Testis (tissue), 2 donors: ENCODE measurements at regions not wholly inside any gene's neighbourhood (a gene's known extent, or its start where the extent isn't known, plus 50 kb on each side); places are given as distances from the start of the nearest gene placed in this dataset.

ENCODE experiments used
- POLR2A ChIP-seq: fragments of 450-650 bp; IDR thresholded peaks from one replicate; pipeline ENCODE4 v1.6.1; 2017; ENCODE audit warnings: antibody characterized with exemption, mild to moderate bottlenecking, moderate library complexity
- TF ChIP-seq, protein P1 (sequence below), 3 experiments: fragments of 450-650 bp in 2 of 3; fragments of 200-600 bp in 1 of 3; sonication (generic) in 1 of 3; IDR thresholded peaks; one replicate each; pipeline ENCODE4 v1.5.1; 2016 to 2019; ENCODE audit warnings: antibody characterized with exemption in 3 of 3, mild to moderate bottlenecking in 2 of 3, moderate library complexity in 1 of 3

GRCh38 chr6:133779916-133780695, 108.8 kb upstream of the TCF21 start:
- no peak for TF ChIP-seq POLR2A
- TF ChIP-seq, protein P1, sequence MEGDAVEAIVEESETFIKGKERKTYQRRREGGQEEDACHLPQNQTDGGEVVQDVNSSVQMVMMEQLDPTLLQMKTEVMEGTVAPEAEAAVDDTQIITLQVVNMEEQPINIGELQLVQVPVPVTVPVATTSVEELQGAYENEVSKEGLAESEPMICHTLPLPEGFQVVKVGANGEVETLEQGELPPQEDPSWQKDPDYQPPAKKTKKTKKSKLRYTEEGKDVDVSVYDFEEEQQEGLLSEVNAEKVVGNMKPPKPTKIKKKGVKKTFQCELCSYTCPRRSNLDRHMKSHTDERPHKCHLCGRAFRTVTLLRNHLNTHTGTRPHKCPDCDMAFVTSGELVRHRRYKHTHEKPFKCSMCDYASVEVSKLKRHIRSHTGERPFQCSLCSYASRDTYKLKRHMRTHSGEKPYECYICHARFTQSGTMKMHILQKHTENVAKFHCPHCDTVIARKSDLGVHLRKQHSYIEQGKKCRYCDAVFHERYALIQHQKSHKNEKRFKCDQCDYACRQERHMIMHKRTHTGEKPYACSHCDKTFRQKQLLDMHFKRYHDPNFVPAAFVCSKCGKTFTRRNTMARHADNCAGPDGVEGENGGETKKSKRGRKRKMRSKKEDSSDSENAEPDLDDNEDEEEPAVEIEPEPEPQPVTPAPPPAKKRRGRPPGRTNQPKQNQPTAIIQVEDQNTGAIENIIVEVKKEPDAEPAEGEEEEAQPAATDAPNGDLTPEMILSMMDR (IDR thresholded peaks at IDR 0.05): no peak
